ENCODE measurements at regions not wholly inside any gene's neighbourhood (a gene's known extent, or its start where the extent isn't known, plus 50 kb on each side); places are given as distances from the start of the nearest gene placed in this dataset.

DNA sequence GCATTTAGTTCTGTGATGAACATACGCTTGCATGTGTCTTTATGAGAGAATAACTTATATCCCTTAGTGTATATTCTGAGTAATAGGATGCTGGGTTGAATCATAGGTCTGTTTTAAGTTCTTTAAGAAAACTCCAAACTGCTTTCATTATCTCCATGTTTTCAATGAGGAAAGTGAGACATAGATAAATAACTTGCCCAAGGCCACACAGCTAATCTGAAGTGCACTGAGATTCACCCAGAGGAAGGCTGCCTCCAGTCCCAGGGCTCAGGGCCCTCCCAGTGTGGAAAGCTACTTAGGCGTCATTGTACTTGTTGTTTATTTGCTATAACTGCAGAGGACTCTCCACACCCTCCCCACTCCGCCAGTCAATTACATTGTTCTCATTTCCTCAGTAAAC lies 126.7 kb downstream of the INHBA start:
- H3K4me3 ChIP-seq (ENCODE audit: low read depth, low read length): no peak overlapping the region
- no peaks in the 10 kb centered on the region for H3K27me3 ChIP-seq (ENCODE audit: control insufficient read depth, insufficient read depth, low read length)
- TF ChIP-seq, protein P1, sequence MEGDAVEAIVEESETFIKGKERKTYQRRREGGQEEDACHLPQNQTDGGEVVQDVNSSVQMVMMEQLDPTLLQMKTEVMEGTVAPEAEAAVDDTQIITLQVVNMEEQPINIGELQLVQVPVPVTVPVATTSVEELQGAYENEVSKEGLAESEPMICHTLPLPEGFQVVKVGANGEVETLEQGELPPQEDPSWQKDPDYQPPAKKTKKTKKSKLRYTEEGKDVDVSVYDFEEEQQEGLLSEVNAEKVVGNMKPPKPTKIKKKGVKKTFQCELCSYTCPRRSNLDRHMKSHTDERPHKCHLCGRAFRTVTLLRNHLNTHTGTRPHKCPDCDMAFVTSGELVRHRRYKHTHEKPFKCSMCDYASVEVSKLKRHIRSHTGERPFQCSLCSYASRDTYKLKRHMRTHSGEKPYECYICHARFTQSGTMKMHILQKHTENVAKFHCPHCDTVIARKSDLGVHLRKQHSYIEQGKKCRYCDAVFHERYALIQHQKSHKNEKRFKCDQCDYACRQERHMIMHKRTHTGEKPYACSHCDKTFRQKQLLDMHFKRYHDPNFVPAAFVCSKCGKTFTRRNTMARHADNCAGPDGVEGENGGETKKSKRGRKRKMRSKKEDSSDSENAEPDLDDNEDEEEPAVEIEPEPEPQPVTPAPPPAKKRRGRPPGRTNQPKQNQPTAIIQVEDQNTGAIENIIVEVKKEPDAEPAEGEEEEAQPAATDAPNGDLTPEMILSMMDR (IDR thresholded peaks at IDR 0.05; ENCODE audit: insufficient read depth, low read length, poor library complexity, severe bottlenecking): no peak
- no peak for DNase-seq (ENCODE audit: low read depth)
- H3K36me3 ChIP-seq (ENCODE audit: control insufficient read depth, insufficient read depth, low read length): no peaks in the 10 kb centered on the region

DNA sequence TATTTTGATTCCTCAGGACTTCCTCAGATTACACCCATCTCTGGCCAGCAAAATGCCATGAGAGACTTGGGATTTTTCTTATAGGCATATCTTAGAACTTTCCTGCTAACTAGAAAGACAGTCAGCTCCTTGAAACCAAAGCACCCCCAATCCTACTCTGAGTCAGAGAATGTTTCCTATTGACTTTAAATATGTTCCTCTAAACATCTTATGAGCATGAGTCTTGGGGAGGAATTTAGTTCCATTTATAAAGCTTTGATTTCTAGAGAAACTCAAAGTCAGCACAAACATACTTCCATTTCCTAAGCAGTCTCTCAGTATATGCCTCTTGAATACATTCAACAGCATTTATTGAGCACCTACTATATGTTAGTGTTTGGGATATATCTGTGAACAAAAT lies 128.5 kb downstream of the INHBA start:
- no peak for DNase-seq (ENCODE audit: low read depth)
- H3K36me3 ChIP-seq (ENCODE audit: control insufficient read depth, insufficient read depth, low read length): no peaks in the 10 kb centered on the region
- no peaks in the 10 kb centered on the region for H3K27me3 ChIP-seq (ENCODE audit: control insufficient read depth, insufficient read depth, low read length)
- H3K4me3 ChIP-seq (ENCODE audit: low read depth, low read length): no peak overlapping the region
- TF ChIP-seq, protein P1 (IDR thresholded peaks at IDR 0.05; ENCODE audit: insufficient read depth, low read length, poor library complexity, severe bottlenecking): no peak

DNA sequence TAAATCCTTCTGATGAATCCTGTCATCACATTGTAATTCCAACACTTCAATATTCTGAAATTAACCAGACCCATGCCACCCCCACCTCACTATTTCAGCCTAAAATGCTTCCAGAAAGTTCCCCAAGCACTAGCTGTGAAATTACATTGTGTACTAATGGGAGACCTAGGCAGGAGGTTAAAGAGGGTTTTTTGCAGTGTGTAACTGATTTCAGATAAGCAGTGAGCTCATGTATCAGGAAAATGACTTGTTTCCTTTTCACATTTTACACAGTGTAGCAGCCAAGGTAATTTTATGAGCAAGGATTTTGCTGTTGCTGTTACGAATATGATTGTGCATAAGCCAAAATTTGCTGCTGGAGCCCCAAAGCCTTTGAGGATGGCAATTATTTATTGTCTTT lies 129.0 kb downstream of the INHBA start:
- TF ChIP-seq, protein P1 (IDR thresholded peaks at IDR 0.05; ENCODE audit: insufficient read depth, low read length, poor library complexity, severe bottlenecking): no peak
- DNase-seq (ENCODE audit: low read depth): no peak
- Histone ChIP-seq H3K36me3 (ENCODE audit: control insufficient read depth, insufficient read depth, low read length) (no peaks in the 10 kb centered on the region), H3K27me3 (ENCODE audit: control insufficient read depth, insufficient read depth, low read length) (no peaks in the 10 kb centered on the region), H3K4me3 (ENCODE audit: low read depth, low read length) (no peak overlapping the region)

DNA sequence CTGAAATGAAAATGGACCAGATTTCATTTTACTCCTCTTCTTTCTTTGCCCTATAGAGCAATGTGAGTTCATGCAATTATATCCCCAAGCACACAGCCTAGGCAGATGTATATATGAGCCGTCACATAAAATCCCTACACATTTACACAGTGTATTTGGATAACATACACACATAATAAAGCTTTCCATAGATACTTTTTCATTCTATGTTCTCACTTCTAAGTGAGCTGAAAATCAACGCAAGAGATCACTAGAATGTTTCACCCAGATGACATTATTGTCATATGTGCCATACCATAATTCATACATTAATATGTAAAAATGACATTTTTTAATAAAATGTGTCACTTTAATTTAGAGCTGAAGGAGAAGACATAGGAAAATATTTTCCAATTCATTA lies 129.4 kb downstream of the INHBA start:
- no peaks in the 10 kb centered on the region for H3K27me3 ChIP-seq (ENCODE audit: control insufficient read depth, insufficient read depth, low read length)
- H3K36me3 ChIP-seq (ENCODE audit: control insufficient read depth, insufficient read depth, low read length): no peaks in the 10 kb centered on the region
- TF ChIP-seq, protein P1 (IDR thresholded peaks at IDR 0.05; ENCODE audit: insufficient read depth, low read length, poor library complexity, severe bottlenecking): no peak

DNA sequence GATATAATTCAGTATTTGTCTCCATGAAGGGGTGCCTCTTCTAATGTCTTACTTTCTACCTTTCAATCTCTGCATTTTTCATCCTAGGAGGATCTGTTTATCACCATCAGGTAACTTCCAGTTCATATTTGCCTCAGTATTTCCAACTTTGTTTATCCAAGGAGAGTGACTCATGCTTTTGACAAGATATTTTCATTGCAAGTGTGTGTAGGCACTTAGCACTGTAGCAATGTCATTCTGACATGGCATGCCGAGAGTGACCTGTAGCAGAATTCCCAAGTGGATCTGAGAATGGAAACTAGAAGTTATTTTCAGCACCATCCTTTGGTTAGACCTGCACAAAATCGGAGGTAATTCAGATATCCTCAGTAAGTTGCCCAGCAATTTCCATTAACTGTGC lies 129.9 kb downstream of the INHBA start:
- TF ChIP-seq, protein P1 (IDR thresholded peaks at IDR 0.05; ENCODE audit: insufficient read depth, low read length, poor library complexity, severe bottlenecking): no peak
- H3K36me3 ChIP-seq (ENCODE audit: control insufficient read depth, insufficient read depth, low read length): no peaks in the 10 kb centered on the region
- DNase-seq (ENCODE audit: low read depth): no peak
- no peak overlapping the region for H3K4me3 ChIP-seq (ENCODE audit: low read depth, low read length)
- H3K27me3 ChIP-seq (ENCODE audit: control insufficient read depth, insufficient read depth, low read length): no peaks in the 10 kb centered on the region

More for the DNA sequence above, 129.4 kb downstream of the INHBA start:
- DNase-seq (ENCODE audit: low read depth): no peak
- no peak overlapping the region for H3K4me3 ChIP-seq (ENCODE audit: low read depth, low read length)

DNA sequence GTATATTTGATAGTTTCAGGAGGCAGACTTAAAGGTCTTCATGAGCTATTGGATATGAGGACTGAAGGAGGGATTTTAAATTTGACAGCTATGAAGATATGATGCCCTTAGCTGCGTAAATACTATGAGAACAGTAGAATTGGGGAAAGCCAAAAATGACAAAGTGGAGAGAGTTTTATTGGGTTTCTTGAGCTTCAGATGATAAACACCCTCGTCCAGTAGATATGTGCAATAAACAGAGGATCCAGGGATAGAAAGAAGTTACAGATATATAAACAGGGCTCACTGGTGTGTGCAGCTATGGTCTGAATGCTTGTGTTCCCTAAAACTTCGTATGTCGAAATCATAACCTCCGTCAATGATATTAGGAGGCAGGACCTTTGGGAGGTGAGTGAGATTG lies 131.3 kb downstream of the INHBA start:
- H3K4me3 ChIP-seq (ENCODE audit: low read depth, low read length): no peak overlapping the region

More for the DNA sequence above, 131.3 kb downstream of the INHBA start:
- H3K36me3 ChIP-seq (ENCODE audit: control insufficient read depth, insufficient read depth, low read length): no peaks in the 10 kb centered on the region
- TF ChIP-seq, protein P1 (IDR thresholded peaks at IDR 0.05; ENCODE audit: insufficient read depth, low read length, poor library complexity, severe bottlenecking): no peak
- no peaks in the 10 kb centered on the region for H3K27me3 ChIP-seq (ENCODE audit: control insufficient read depth, insufficient read depth, low read length)
- no peak for DNase-seq (ENCODE audit: low read depth)

All from kidney epithelial cell (primary cell).